ENCODE measurements at regions not wholly inside any gene's neighbourhood (a gene's known extent, or its start where the extent isn't known, plus 50 kb on each side); places are given as distances from the start of the nearest gene placed in this dataset.

GRCh38 chr3:177284383-177284881 is 87.2 kb upstream of the TBL1XR1 start:
- H3K4me1 ChIP-seq (ENCODE audit: insufficient read depth) = no peaks in the 10 kb centered on the region
- no peak overlapping the region for H3K27ac ChIP-seq
- intact Hi-C loops (cut with DNase I) = no loop called here
- 29 to 33% (median 31%) methylated on average over 8 of the region's 8 CpGs for WGBS, 3 donors
- no peak overlapping the region for H3K4me3 ChIP-seq
- TF ChIP-seq EP300 (IDR thresholded peaks at IDR 0.05) = no peak
- TF ChIP-seq POLR2A (IDR thresholded peaks at IDR 0.05) = no peak
- no peak for TF ChIP-seq CTCF (IDR thresholded peaks at IDR 0.05)
- DNase-seq = peak in 3 of 5 donors; percentile 39 to 42 (median 39)
- H3K27me3 ChIP-seq = no peaks in the 10 kb centered on the region
- H3K36me3 ChIP-seq = no peaks in the 10 kb centered on the region
- no peaks in the 10 kb centered on the region for H3K9me3 ChIP-seq

GRCh38 chr3:177286034-177286433 is 88.8 kb upstream of the TBL1XR1 start:
- Histone ChIP-seq H3K36me3 (no peaks in the 10 kb centered on the region), H3K4me3 (no peak overlapping the region), H3K4me1 (ENCODE audit: insufficient read depth) (no peaks in the 10 kb centered on the region), H3K9me3 (no peaks in the 10 kb centered on the region), H3K27ac (no peak overlapping the region), H3K27me3 (no peaks in the 10 kb centered on the region)
- TF ChIP-seq EP300 (IDR thresholded peaks at IDR 0.05) (no peak), POLR2A (IDR thresholded peaks at IDR 0.05) (no peak), CTCF (IDR thresholded peaks at IDR 0.05) (no peak)
- intact Hi-C loops (cut with DNase I) = no loop called here
- 93 to 95% (median 94%) methylated on average over 2 of the region's 2 CpGs for whole genome bisulfite sequencing, 3 donors
- DNase-seq = no peak

GRCh38 chr3:177287231-177287630 is 89.9 kb upstream of the TBL1XR1 start:
- Histone ChIP-seq H3K4me3 (no peak overlapping the region), H3K4me1 (ENCODE audit: insufficient read depth) (no peaks in the 10 kb centered on the region), H3K27ac (no peak overlapping the region), H3K9me3 (no peaks in the 10 kb centered on the region), H3K27me3 (no peaks in the 10 kb centered on the region), H3K36me3 (no peaks in the 10 kb centered on the region)
- TF ChIP-seq POLR2A (IDR thresholded peaks at IDR 0.05) (no peak), CTCF (IDR thresholded peaks at IDR 0.05) (no peak), EP300 (IDR thresholded peaks at IDR 0.05) (no peak)
- intact Hi-C loops (cut with DNase I) = no loop called here
- DNase-seq = no peak
- WGBS, 3 donors = 95 to 99% (median 96%) methylated on average over 4 of the region's 4 CpGs

- no peak for DNase-seq
- Histone ChIP-seq H3K9me3 (no peaks in the 10 kb centered on the region), H3K4me3 (no peak overlapping the region), H3K27me3 (no peaks in the 10 kb centered on the region), H3K36me3 (no peaks in the 10 kb centered on the region), H3K27ac (no peak overlapping the region), H3K4me1 (ENCODE audit: insufficient read depth) (peaks cover 2% of the 10 kb centered on the region)
- intact Hi-C loops (cut with DNase I) = no loop called here
- TF ChIP-seq CTCF (IDR thresholded peaks at IDR 0.05) = no peak
- no peak for TF ChIP-seq EP300 (IDR thresholded peaks at IDR 0.05)
- no peak for TF ChIP-seq POLR2A (IDR thresholded peaks at IDR 0.05)
- WGBS, 3 donors = 72 to 83% (median 72%) methylated on average over 8 of the region's 8 CpGs
Observed at GRCh38 chr3:177290633-177291032, 93.4 kb upstream of the TBL1XR1 start.

All from ovary (tissue), 7 donors.